Fibroblast of lung (primary cell): ENCODE measurements at regions not wholly inside any gene's neighbourhood (a gene's known extent, or its start where the extent isn't known, plus 50 kb on each side); places are given as distances from the start of the nearest gene placed in this dataset.

Experiments used
- DNase-seq, 2 donors: peaks; one replicate each; pipeline versions ENCODE4 v3.0.0 to v3.0.0-alpha.2; 2010; ENCODE audit warnings: low read depth in 2 of 2
- H2AFZ ChIP-seq: 2 replicates; pipeline ENCODE4 v1.5.1; 2012; ENCODE audit warnings: low read length, control low read depth, inconsistent platforms
- H3K27ac ChIP-seq: 2 replicates; pipeline ENCODE4 v1.5.1; 2011; ENCODE audit warnings: low read length, control low read depth; ENCODE audit not compliant: insufficient read depth
- H3K27me3 ChIP-seq: 2 replicates; pipeline ENCODE4 v1.5.1; 2011; ENCODE audit warnings: mild to moderate bottlenecking, low read length; ENCODE audit not compliant: control insufficient read depth, insufficient read depth
- H3K36me3 ChIP-seq: 2 replicates; pipeline ENCODE4 v1.5.1; 2011; ENCODE audit warnings: low read length; ENCODE audit not compliant: control insufficient read depth, insufficient read depth
- H3K4me1 ChIP-seq: 2 replicates; pipeline ENCODE4 v1.5.1; 2011; ENCODE audit warnings: low read length; ENCODE audit not compliant: control insufficient read depth, insufficient read depth; ENCODE audit errors: extremely low read depth
- H3K4me2 ChIP-seq: 2 replicates; pipeline ENCODE4 v1.5.1; 2011; ENCODE audit warnings: low read length, control low read depth; ENCODE audit not compliant: insufficient read depth; ENCODE audit errors: extremely low read depth
- H3K4me3 ChIP-seq, 4 experiments: fragments of 200-600 bp in 1 of 4; sonication (generic) in 1 of 4; replicated peaks in 1 of 4; 2 replicates each; pipeline ENCODE4 v1.5.1; 2011 to 2016; ENCODE audit warnings: low read length in 4 of 4, low read depth in 3 of 4, mild to moderate bottlenecking in 3 of 4, control low read depth in 2 of 4, inconsistent platforms in 1 of 4, mixed read lengths in 1 of 4; ENCODE audit not compliant: insufficient read depth in 1 of 4; ENCODE audit errors: control extremely low read depth in 1 of 4
- H3K79me2 ChIP-seq: 2 replicates; pipeline ENCODE4 v1.5.1; 2012; ENCODE audit warnings: mild to moderate bottlenecking, low read length, inconsistent platforms; ENCODE audit not compliant: control insufficient read depth, insufficient read depth
- H3K9ac ChIP-seq: 2 replicates; pipeline ENCODE4 v1.5.1; 2011; ENCODE audit warnings: mild to moderate bottlenecking, low read length, control low read depth; ENCODE audit not compliant: insufficient read depth
- H3K9me3 ChIP-seq: 2 replicates; pipeline ENCODE4 v1.5.1; 2012; ENCODE audit warnings: low read depth, low read length; ENCODE audit not compliant: control insufficient read depth, insufficient read depth
- H4K20me1 ChIP-seq: 2 replicates; pipeline ENCODE4 v1.5.1; 2011; ENCODE audit warnings: low read length; ENCODE audit not compliant: control insufficient read depth, insufficient read depth; ENCODE audit errors: extremely low read depth
- EZH2 ChIP-seq: IDR thresholded peaks from 2 replicates; pipeline ENCODE4 v1.5.1; 2012; ENCODE audit warnings: low read length, control low read depth, mild to moderate bottlenecking; ENCODE audit errors: missing control alignments
- TF ChIP-seq, protein P1 (sequence below), 2 donors: IDR thresholded peaks in 1 of 2; conservative IDR thresholded peaks in 1 of 2; 1 replicate in 1 of 2; 2 replicates in 1 of 2; pipeline ENCODE4 v1.5.1; 2011 to 2012; ENCODE audit warnings: low read length in 2 of 2, control low read depth in 1 of 2, inconsistent platforms in 1 of 2, low read depth in 1 of 2, mild to moderate bottlenecking in 1 of 2

DNA sequence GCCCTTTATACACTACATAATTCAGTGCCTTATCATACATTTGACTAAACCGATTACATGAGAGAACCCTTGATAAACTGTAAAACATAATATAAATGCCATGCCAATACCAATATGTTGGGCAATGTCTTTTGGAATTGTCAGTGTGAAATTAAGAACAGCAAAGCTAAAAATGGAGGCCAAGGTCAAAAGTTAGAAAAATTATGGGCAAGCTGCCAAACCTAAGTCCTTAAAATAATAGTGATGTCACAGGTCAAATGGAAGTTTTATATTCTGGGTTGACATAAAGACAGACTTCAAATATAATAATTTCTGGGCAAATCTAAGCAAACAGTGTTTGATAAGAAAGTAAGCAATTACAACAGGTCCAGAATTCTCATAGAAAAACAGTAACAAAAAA is 696.7 kb downstream of the RNF144B start:
- Histone ChIP-seq H3K9ac (no peak overlapping the region), H3K4me2 (no peak overlapping the region), H3K9me3 (no peaks in the 10 kb centered on the region), H3K27ac (no peak overlapping the region), H3K4me3 (no peak overlapping the region), H3K79me2 (no peaks in the 10 kb centered on the region), H4K20me1 (no peaks in the 10 kb centered on the region), H3K36me3 (no peaks in the 10 kb centered on the region), H3K4me1 (no peaks in the 10 kb centered on the region), H2AFZ (no peak overlapping the region), H3K27me3 (no peaks in the 10 kb centered on the region)
- no peak for TF ChIP-seq EZH2
- TF ChIP-seq, protein P1, sequence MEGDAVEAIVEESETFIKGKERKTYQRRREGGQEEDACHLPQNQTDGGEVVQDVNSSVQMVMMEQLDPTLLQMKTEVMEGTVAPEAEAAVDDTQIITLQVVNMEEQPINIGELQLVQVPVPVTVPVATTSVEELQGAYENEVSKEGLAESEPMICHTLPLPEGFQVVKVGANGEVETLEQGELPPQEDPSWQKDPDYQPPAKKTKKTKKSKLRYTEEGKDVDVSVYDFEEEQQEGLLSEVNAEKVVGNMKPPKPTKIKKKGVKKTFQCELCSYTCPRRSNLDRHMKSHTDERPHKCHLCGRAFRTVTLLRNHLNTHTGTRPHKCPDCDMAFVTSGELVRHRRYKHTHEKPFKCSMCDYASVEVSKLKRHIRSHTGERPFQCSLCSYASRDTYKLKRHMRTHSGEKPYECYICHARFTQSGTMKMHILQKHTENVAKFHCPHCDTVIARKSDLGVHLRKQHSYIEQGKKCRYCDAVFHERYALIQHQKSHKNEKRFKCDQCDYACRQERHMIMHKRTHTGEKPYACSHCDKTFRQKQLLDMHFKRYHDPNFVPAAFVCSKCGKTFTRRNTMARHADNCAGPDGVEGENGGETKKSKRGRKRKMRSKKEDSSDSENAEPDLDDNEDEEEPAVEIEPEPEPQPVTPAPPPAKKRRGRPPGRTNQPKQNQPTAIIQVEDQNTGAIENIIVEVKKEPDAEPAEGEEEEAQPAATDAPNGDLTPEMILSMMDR (conservative IDR thresholded peaks at IDR 0.05 in 1 of 2, IDR thresholded peaks at IDR 0.05 in 1 of 2; ENCODE audit: low read depth in 1 of 2, low read length in 2 of 2) = no peak
- DNase-seq = no peak

DNA sequence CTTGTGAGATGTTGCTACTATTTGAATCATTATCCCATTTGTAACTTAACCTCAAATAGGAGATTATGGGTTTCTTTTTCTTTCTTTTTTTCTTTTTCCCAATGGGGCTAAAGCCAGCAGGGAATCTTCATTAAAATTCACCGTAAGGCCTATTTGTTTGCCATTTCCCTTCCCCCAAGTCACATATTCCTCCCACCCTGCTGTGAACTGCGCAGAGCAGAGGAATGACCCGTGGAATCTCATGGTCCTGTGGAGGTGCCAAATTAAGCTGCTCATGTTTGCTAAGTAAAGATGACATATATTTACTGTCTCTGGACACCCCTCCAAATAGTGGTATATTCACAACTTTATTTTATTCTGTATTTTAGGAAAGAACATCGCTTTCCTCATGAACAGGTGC is 699.3 kb downstream of the RNF144B start:
- Histone ChIP-seq H3K9ac (no peak overlapping the region), H3K9me3 (no peaks in the 10 kb centered on the region), H3K36me3 (no peaks in the 10 kb centered on the region), H4K20me1 (no peaks in the 10 kb centered on the region), H2AFZ (no peak overlapping the region), H3K4me1 (no peaks in the 10 kb centered on the region), H3K27me3 (no peaks in the 10 kb centered on the region), H3K27ac (no peak overlapping the region), H3K79me2 (no peaks in the 10 kb centered on the region), H3K4me3 (no peak overlapping the region), H3K4me2 (no peak overlapping the region)
- no peak for TF ChIP-seq EZH2
- TF ChIP-seq, protein P1 (conservative IDR thresholded peaks at IDR 0.05 in 1 of 2, IDR thresholded peaks at IDR 0.05 in 1 of 2; ENCODE audit: low read depth in 1 of 2, low read length in 2 of 2) = no peak
- no peak for DNase-seq

DNA sequence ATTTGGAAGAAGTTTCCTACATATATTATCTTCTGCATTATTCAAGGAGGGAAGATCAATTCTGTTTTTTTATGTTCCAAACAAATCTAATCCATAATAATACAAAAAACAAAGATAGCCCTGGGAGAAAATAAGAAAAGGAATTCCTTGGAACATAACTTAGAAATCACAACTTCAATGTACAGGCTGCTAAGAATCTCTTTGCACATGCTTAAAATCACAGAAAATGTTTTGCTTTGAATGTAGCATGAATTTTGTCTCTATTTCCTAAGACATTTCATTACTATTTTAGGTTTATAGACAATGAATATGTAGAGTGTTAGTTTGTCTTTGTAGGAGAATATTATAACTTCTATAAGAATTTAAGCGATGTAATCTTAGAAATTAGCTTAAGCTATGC is 700.1 kb downstream of the RNF144B start:
- H2AFZ ChIP-seq = no peak overlapping the region
- DNase-seq = no peak
- TF ChIP-seq EZH2 = no peak
- TF ChIP-seq, protein P1 (conservative IDR thresholded peaks at IDR 0.05 in 1 of 2, IDR thresholded peaks at IDR 0.05 in 1 of 2; ENCODE audit: low read depth in 1 of 2, low read length in 2 of 2) = no peak
- H4K20me1 ChIP-seq = no peaks in the 10 kb centered on the region
- no peak overlapping the region for H3K4me2 ChIP-seq
- H3K9ac ChIP-seq = no peak overlapping the region
- no peaks in the 10 kb centered on the region for H3K79me2 ChIP-seq
- H3K27ac ChIP-seq = no peak overlapping the region
- H3K36me3 ChIP-seq = no peaks in the 10 kb centered on the region
- no peak overlapping the region for H3K4me3 ChIP-seq
- no peaks in the 10 kb centered on the region for H3K4me1 ChIP-seq
- no peaks in the 10 kb centered on the region for H3K27me3 ChIP-seq
- no peaks in the 10 kb centered on the region for H3K9me3 ChIP-seq
